Epithelial cell of esophagus (primary cell): ENCODE measurements at regions not wholly inside any gene's neighbourhood (a gene's known extent, or its start where the extent isn't known, plus 50 kb on each side); places are given as distances from the start of the nearest gene placed in this dataset.

Experiments
- DNase-seq: peaks from one replicate; pipeline ENCODE4 v3.0.0; 2010; ENCODE audit warnings: low read depth
- H3K4me3 ChIP-seq: 2 replicates; pipeline ENCODE4 v1.5.1; 2011; ENCODE audit warnings: mild to moderate bottlenecking, low read length, control low read depth
- CTCF ChIP-seq: IDR thresholded peaks from 2 replicates; pipeline ENCODE4 v1.5.1; 2011; ENCODE audit warnings: low read depth, mild to moderate bottlenecking, low read length, control low read depth, inconsistent platforms; ENCODE audit not compliant: insufficient read depth; ENCODE audit errors: missing control alignments

GRCh38 chr17:77664097-77664729 lies 294.3 kb upstream of the TNRC6C start:
- no peak for TF ChIP-seq CTCF
- DNase-seq = no peak
- H3K4me3 ChIP-seq = no peak overlapping the region

GRCh38 chr17:77665833-77666232 lies 292.7 kb upstream of the TNRC6C start:
- DNase-seq = no peak
- H3K4me3 ChIP-seq = no peak overlapping the region
- no peak for TF ChIP-seq CTCF

GRCh38 chr17:77666462-77666861 lies 292.0 kb upstream of the TNRC6C start:
- no peak overlapping the region for H3K4me3 ChIP-seq
- no peak for DNase-seq

GRCh38 chr17:77666881-77667395 lies 291.6 kb upstream of the TNRC6C start:
- H3K4me3 ChIP-seq = no peak overlapping the region
- DNase-seq = no peak
- TF ChIP-seq CTCF = no peak

More at GRCh38 chr17:77666462-77666861, 292.0 kb upstream of the TNRC6C start:
- TF ChIP-seq CTCF = no peak

GRCh38 chr17:77667478-77667877 lies 291.0 kb upstream of the TNRC6C start:
- no peak for DNase-seq
- TF ChIP-seq CTCF = no peak
- no peak overlapping the region for H3K4me3 ChIP-seq

- DNase-seq = no peak
- no peak for TF ChIP-seq CTCF
- no peak overlapping the region for H3K4me3 ChIP-seq
Observed at GRCh38 chr17:77668518-77668917, 290.0 kb upstream of the TNRC6C start.

GRCh38 chr17:77670173-77670572 lies 288.3 kb upstream of the TNRC6C start:
- H3K4me3 ChIP-seq = no peak overlapping the region
- no peak for TF ChIP-seq CTCF
- DNase-seq = no peak
